Urinary bladder (tissue), 3 donors: ENCODE measurements at regions not wholly inside any gene's neighbourhood (a gene's known extent, or its start where the extent isn't known, plus 50 kb on each side); places are given as distances from the start of the nearest gene placed in this dataset.
"Not testable (repeated sequence)": the region's sequence is repeated elsewhere in the genome, so short reads cannot be mapped to it uniquely, and the experiment has no call there.

Experiments used
- DNase-seq: peaks from one replicate; pipeline ENCODE4 v3.0.0-alpha.2; 2015; ENCODE audit errors: extremely low spot score
- H3K27ac ChIP-seq: one replicate; pipeline ENCODE4 v1.5.1; 2013; ENCODE audit warnings: low read depth, mild to moderate bottlenecking, moderate library complexity
- H3K36me3 ChIP-seq: one replicate; pipeline ENCODE4 v1.6.1; 2013; ENCODE audit warnings: mild to moderate bottlenecking, moderate library complexity; ENCODE audit not compliant: insufficient read depth
- H3K4me1 ChIP-seq: one replicate; pipeline ENCODE4 v1.6.1; 2013; ENCODE audit warnings: mild to moderate bottlenecking, moderate library complexity; ENCODE audit not compliant: insufficient read depth
- H3K4me3 ChIP-seq: one replicate; pipeline ENCODE4 v1.5.1; 2013; ENCODE audit warnings: low read depth, low read length
- WGBS: extraction: QIAGEN DNeasy Blood & Tissue Kit; methylation state at CpG from one replicate; pipeline ENCODE4 v1.1.7; 2013; 5-methylcytosine and 5-hydroxymethylcytosine counted together
- donor health status: healthy with polysubstance abuse.
- donor health status: healthy.

DNA sequence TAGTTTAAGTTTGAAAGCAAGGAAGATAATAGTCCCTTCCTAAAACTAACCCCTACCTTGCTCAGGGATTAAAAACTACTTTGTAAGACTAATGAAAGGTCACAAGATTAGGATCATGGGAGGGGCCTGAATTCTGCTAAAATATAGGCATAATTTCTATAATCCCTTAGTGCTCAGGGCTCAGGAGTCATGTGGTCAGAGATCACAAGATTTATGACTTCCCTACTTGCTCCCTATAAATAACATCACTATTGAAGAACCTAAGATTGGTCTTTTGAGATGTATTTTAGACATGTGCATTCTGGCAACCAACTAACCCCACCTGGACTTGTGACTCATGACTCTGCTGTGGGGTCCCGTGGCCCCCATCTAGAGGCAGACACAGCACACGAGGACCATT lies 81.1 kb downstream of the STMND1 start:
- Histone ChIP-seq H3K4me1 (no peaks in the 10 kb centered on the region), H3K27ac (no peak overlapping the region), H3K36me3 (no peaks in the 10 kb centered on the region), H3K4me3 (no peak overlapping the region)
- DNase-seq, result no peak
- 83% methylated on average over 2 of the region's 2 CpGs for WGBS

- Histone ChIP-seq H3K4me1 (no peaks in the 10 kb centered on the region), H3K4me3 (no peak overlapping the region), H3K27ac (no peak overlapping the region), H3K36me3 (no peaks in the 10 kb centered on the region)
- DNase-seq, result no peak
- 93% methylated on average over 1 of the region's 1 CpG for WGBS
These were observed 85.1 kb downstream of the STMND1 start for GRCh38 chr6:17186925-17187324.

DNA sequence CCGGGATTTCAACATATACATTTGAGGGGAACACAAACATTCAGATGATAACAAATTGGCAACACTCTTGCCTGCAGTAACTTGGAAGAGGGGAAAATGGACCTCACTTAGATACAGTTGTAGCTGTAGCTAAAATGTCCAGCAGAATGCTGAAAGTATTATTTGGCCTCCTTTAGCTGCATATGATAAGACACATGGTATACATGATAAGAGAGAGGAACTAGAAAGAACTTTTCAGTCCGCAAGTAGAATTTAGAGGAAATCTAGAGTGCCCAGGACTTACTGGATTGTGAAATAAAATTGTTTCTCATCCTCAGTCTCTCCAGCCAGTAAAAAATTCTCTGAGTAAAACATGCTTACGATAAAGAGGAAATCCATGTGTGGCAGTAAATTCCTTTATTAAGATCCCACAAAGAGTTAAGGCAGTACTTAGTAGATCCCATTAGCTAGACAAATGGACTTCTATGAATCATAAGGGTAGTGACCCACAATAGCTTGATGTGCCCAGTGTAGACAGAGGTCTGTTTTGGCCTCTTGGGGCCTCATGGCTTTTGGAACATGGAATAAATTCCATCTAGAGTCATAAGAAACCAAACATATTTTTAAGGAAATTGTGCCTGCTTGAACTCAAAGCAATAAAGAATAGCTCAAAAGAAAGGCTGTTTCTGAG lies 87.9 kb upstream of the RBM24 start:
- no peaks in the 10 kb centered on the region for H3K36me3 ChIP-seq
- no peak for DNase-seq
- no peak overlapping the region for H3K4me3 ChIP-seq
- H3K27ac ChIP-seq, result no peak overlapping the region
- no peaks in the 10 kb centered on the region for H3K4me1 ChIP-seq
- WGBS, result 52% methylated on average over 3 of the region's 3 CpGs

DNA sequence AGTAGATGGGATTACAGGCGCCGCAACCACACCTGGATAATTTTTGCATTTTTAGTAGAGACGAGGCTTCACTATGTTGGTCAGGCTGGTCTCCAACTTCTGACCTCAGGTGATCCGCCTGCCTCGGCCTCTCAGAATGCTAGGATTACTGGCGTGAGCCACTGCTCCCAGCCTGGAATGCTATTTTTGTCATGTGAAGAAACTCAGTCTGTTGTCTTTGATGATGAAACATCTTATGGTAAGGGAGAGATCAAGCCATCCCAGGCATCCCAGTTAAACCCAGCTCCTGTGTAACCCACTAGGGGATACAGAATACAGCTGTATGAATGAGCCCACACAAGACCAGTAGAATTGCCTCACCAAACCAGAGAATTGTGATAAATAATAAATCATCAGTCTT lies 83.6 kb upstream of the RBM24 start:
- no peak overlapping the region for H3K4me3 ChIP-seq
- WGBS, result 95% methylated on average over 6 of the region's 6 CpGs
- DNase-seq, result no peak
- H3K36me3 ChIP-seq, result no peaks in the 10 kb centered on the region
- H3K4me1 ChIP-seq, result no peaks in the 10 kb centered on the region
- H3K27ac ChIP-seq, result no peak overlapping the region

GRCh38 chr6:17200395-17200794 lies 80.8 kb upstream of the RBM24 start:
- no peaks in the 10 kb centered on the region for H3K36me3 ChIP-seq

GRCh38 chr6:17202526-17202925 lies 78.6 kb upstream of the RBM24 start:
- no peaks in the 10 kb centered on the region for H3K36me3 ChIP-seq

More at GRCh38 chr6:17200395-17200794, 80.8 kb upstream of the RBM24 start:
- no peak for DNase-seq
- H3K4me3 ChIP-seq, result no peak overlapping the region
- H3K27ac ChIP-seq, result no peak overlapping the region
- no peaks in the 10 kb centered on the region for H3K4me1 ChIP-seq
- WGBS, result 39% methylated on average over 34 of the region's 34 CpGs

GRCh38 chr6:17204533-17204932 lies 76.6 kb upstream of the RBM24 start:
- DNase-seq, result no peak
- no peaks in the 10 kb centered on the region for H3K36me3 ChIP-seq
- H3K4me1 ChIP-seq, result no peaks in the 10 kb centered on the region
- 88% methylated on average over 1 of the region's 1 CpG for WGBS
- no peak overlapping the region for H3K4me3 ChIP-seq
- no peak overlapping the region for H3K27ac ChIP-seq

More at GRCh38 chr6:17202526-17202925, 78.6 kb upstream of the RBM24 start:
- Histone ChIP-seq H3K27ac (no peak overlapping the region), H3K4me1 (no peaks in the 10 kb centered on the region), H3K4me3 (no peak overlapping the region)
- DNase-seq, result peak; percentile 18
- 44% methylated on average over 7 of the region's 7 CpGs for WGBS

DNA sequence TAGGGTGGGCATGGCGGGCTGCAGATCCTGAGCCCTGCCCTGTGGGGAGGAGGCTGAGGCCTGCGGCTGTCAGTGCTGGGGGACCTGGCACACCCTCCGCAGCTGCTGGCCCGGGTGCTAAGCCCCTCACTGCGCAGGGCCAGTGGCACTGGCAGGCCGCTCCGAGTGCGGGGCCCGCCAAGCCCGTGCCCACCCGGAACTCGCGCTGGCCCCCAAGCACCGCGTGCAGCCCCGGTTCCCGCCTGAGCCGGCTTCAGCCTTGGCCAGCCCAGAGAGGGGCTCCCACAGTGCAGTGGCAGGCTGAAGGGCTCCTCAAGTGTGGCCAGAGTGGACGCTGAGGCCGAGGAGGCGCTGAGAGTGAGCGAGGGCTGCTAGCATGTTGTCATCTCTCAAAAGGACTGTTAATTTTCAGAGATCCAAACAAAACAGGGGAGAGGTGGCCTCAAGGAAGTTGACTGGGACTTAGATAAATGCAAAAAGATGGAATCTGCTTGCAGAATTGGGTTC lies 74.5 kb upstream of the RBM24 start:
- WGBS, result 94% methylated on average over 22 of the region's 22 CpGs
- Histone ChIP-seq H3K4me1 (no peaks in the 10 kb centered on the region), H3K4me3 (no peak overlapping the region), H3K27ac (no peak overlapping the region), H3K36me3 (no peaks in the 10 kb centered on the region)
- no peak for DNase-seq

GRCh38 chr6:17207281-17207680 lies 73.9 kb upstream of the RBM24 start:
- 31% methylated on average over 2 of the region's 2 CpGs for WGBS
- Histone ChIP-seq H3K27ac (no peak overlapping the region), H3K4me1 (no peaks in the 10 kb centered on the region), H3K4me3 (no peak overlapping the region), H3K36me3 (no peaks in the 10 kb centered on the region)
- DNase-seq, result no peak

- 94% methylated on average over 3 of the region's 3 CpGs for WGBS
- peaks cover 1% of the 10 kb centered on the region for H3K4me1 ChIP-seq
- H3K36me3 ChIP-seq, result no peaks in the 10 kb centered on the region
- no peak overlapping the region for H3K4me3 ChIP-seq
- DNase-seq, result no peak
- H3K27ac ChIP-seq, result no peak overlapping the region
These were observed 70.5 kb upstream of the RBM24 start for GRCh38 chr6:17210683-17211082.

- Histone ChIP-seq H3K27ac (no peak overlapping the region), H3K36me3 (no peaks in the 10 kb centered on the region), H3K4me1 (peaks cover 1% of the 10 kb centered on the region), H3K4me3 (no peak overlapping the region)
- over 99% methylated on average over 3 of the region's 3 CpGs for WGBS
- DNase-seq, result no peak
These were observed 70.1 kb upstream of the RBM24 start for GRCh38 chr6:17211101-17211500.

GRCh38 chr6:17212546-17213371 lies 68.4 kb upstream of the RBM24 start:
- no peaks in the 10 kb centered on the region for H3K36me3 ChIP-seq
- no peak overlapping the region for H3K27ac ChIP-seq
- H3K4me1 ChIP-seq, result peaks cover 1% of the 10 kb centered on the region
- H3K4me3 ChIP-seq, result no peak overlapping the region
- DNase-seq, result peak; percentile 28
- WGBS, result 40% methylated on average over 13 of the region's 13 CpGs

- DNase-seq, result no peak
- WGBS, result 89% methylated on average over 9 of the region's 9 CpGs
- H3K4me3 ChIP-seq, result no peak overlapping the region
- H3K27ac ChIP-seq, result no peak overlapping the region
- H3K36me3 ChIP-seq, result no peaks in the 10 kb centered on the region
- peaks cover 1% of the 10 kb centered on the region for H3K4me1 ChIP-seq
These were observed 67.1 kb upstream of the RBM24 start for GRCh38 chr6:17214106-17214505.

DNA sequence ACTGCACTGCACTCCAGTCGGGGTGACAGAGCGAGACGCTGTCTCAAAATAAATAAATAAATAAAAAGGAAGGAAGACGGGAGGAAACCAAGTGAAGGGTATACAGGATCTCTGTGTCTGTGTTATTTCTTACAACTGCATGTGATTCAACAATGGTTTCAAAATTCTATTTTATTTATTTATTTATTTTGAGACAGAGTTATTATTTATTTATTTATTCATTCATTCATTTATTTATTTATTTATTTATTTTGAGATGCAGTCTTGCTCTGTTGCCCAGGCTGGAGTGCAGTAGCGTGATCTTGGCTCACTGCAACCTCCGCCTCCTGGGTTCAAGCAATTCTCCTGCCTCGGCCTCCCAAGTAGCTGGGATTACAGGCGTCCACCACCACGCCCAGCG lies 64.2 kb upstream of the RBM24 start:
- H3K4me3 ChIP-seq, H3K27ac ChIP-seq, H3K4me1 ChIP-seq, DNase-seq, H3K36me3 ChIP-seq: not testable (repeated sequence)
- 93% methylated on average over 10 of the region's 10 CpGs for WGBS
